HG02759 (cell line): ENCODE measurements at regions not wholly inside any gene's neighbourhood (a gene's known extent, or its start where the extent isn't known, plus 50 kb on each side); places are given as distances from the start of the nearest gene placed in this dataset.

ENCODE experiments used
- ATAC-seq: cut with Tn5 transposase; IDR thresholded peaks from one replicate; pipeline ENCODE4 v1.9.1; 2021; ENCODE audit warnings: mild to moderate bottlenecking, moderate library complexity; ENCODE audit not compliant: unreplicated experiment

DNA sequence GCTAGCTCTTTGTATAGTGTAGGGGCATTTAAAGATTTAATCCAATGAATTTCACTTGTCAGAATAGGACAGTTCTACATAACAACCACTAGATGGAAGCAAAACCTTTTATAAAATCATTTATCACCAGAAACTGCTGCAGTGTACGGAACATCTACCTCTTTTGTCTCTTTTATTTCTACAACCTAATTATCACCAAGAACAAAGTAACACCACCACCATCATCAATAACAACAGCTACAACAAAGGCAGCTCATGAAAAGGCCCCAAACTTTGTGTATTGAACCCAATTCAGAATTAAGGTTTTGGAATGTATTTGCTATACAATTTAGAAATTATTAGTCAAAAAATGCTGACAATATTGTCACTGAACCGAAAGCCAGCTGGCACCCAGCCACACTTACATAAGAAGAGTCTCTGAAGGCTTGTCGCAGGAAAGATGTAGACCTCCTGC is 260.9 kb upstream of the RPS6KA3 start:
- ATAC-seq: no peak

DNA sequence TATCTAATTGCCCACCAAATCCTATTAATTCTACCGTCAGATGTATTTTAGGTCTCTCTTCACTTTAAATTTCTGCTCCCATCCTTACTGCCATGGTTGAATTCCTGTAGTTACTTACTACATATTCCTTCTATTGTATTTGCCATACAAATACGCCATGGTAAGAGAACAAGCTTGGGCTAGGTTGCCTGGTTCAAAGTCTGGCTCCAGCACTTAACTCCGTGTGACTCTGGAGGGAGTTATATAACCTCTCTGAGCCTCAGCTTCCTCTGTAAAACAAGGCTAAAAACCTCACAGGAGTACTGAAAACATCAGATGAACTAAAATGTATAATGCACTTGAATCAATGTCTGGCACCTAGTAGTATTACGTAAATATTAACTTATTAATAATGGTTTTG is 260.3 kb upstream of the RPS6KA3 start:
- ATAC-seq: no peak

DNA sequence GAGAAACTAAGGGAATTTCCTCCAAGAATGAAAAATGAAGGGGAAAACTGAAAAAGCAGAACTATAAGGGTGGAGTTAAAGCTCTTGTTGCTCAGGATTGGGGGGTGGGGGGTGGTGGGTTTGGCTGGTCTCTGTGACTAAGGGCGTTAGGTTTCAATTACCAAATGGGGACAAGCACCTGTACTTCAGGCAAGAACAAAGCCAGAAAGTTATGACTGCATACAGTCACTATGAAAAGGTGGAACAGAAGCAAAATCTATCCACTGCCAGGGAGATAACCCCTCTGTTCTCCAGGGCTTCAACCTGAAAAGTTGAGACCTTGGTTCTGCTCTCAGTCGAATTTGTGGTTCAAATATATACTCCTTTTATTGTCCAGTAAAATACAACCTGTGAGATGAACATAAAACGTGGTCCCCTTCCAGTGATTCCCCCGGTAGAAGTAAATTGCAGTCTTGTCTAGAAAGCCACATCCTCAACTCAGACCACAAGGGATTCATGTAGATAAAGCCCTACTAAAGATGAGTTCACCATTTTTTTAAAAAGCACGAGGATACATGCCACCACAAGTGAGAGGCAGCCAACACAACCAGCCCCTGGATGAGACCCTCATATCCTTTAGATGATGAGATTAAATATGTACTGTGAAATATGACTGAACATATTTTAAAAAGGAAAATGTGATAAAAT is 257.1 kb upstream of the RPS6KA3 start:
- ATAC-seq: peak; percentile 73

DNA sequence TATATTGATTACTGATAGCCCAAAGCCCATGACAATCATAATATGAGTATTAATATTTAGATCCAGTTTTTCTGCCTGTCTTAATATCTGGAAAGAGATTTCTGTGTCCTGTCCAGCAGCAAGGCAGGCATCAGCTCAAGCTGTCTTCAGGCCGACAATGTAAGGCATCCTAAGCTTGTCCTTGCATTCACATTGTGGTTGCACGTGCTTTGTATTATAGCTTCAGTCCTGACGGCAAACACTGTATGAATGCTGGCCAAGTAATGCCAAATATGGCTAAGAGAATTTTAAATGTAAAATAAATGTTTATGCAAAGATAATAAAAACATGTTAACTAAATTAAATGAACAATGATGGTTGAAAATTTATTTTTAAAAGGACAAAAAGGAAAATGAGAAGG is 255.7 kb upstream of the RPS6KA3 start:
- no peak for ATAC-seq

DNA sequence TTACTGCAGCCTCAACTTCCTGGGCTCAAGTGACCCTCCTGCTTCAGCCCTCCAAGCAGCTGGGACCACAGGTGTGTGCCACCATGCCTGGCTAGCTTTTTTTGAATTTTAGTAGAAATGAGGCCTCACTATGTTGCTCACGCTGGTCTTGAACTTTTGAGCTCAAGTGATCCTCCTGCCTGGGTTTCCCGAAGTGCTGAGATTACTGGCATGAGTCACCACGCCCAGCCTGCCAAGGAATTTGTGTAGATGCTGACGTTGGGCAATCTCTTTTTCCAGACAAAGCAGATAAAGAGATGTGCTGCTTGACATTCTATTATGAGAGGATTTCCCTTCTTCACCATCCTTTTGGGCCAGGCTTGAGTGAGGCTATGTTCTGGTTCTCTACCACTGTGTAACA is 254.5 kb upstream of the RPS6KA3 start:
- no peak for ATAC-seq

GRCh38 chrX:20519826-20520225 is 253.1 kb upstream of the RPS6KA3 start:
- no peak for ATAC-seq

- no peak for ATAC-seq
These were observed 252.4 kb upstream of the RPS6KA3 start for GRCh38 chrX:20519146-20519545.

DNA sequence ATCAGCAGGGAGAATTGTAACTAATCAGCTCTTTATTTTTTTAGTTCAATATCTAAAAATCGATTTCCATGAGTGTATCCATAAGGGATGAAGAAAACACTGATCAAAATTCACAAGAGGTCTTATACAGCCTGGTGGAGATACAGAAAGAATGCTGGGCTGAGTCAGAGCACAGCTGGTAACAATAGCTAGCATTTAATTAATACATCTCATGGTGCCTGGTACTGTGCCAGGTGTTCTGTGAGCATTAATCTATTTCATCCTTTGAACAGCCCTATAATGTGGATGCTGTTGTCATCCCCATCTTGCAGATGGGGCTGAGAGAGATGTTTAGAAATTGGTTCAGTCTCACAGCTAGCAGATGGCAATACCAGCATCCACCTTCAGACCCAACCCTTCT is 250.9 kb upstream of the RPS6KA3 start:
- no peak for ATAC-seq

DNA sequence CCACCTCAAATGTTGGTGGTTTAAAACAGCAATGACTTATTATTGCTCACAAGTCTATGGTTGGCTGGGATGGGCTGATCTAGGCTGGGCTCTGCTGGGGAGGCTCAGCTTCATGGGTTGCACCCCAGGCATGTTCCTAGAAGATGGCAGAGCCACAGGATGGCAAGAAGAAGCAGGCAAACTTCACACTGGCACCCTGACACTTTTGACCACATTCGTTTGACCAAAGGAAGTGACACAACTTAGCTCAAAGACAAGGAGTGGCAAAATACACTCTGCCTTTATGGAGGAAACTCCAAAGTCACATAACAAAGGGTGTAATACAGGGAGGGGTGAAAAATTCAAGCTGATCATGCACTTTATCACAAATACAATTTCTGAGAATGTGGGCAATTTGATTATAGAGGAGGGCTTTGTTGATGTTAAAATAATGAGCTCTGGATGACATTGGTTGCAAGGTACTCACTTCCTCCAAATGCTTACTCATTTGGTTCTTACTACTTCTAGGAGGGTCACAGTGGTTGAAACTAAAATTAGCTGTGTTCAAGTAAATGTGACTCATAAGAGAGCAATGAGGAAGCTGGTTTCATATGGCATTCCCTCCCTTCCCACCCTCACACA is 249.2 kb upstream of the RPS6KA3 start:
- peak; percentile 97 for ATAC-seq

DNA sequence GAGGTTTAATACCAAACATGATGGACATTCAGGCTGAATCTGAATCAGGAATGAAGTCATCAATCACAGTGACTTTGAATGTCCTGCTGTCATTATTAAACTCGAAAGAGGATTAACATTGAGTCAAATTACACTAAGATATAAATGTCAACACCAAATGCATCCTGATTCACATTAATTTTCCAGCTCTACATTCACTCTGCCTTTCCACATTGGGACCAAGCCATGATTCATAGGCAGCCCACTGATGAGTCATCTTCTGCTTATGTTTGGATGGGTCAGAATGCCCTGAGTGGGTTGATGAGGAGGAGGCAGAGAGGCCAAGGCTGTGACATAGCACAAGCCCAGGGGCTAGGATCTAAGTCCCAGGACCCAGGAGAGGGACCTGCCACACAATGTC is 247.6 kb upstream of the RPS6KA3 start:
- ATAC-seq: no peak

- no peak for ATAC-seq
These were observed 246.5 kb upstream of the RPS6KA3 start for GRCh38 chrX:20513185-20513584.

- ATAC-seq: no peak
These were observed 245.1 kb upstream of the RPS6KA3 start for GRCh38 chrX:20511792-20512191.

- ATAC-seq: no peak
These were observed 241.4 kb upstream of the RPS6KA3 start for GRCh38 chrX:20507901-20508620.

- ATAC-seq: no peak
These were observed 240.0 kb upstream of the RPS6KA3 start for GRCh38 chrX:20506739-20507138.

DNA sequence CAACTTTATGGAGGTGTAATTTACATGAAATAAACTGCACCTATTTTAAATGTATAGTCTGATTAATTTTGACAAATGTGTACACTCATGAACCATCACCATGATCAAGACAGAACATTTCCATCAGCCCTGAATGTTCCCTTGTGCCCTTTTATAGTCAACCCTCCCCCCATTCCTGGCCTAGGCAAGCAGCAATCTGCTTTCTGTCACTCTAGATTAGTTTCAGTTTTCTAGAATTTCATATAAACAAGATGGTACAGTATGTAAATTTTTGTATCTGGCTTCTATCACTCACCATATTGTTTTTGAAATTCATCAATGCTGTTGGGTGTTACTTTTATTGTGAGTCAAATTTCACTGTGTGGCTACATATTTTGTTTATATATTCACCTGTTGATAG is 234.2 kb upstream of the RPS6KA3 start:
- ATAC-seq: no peak

DNA sequence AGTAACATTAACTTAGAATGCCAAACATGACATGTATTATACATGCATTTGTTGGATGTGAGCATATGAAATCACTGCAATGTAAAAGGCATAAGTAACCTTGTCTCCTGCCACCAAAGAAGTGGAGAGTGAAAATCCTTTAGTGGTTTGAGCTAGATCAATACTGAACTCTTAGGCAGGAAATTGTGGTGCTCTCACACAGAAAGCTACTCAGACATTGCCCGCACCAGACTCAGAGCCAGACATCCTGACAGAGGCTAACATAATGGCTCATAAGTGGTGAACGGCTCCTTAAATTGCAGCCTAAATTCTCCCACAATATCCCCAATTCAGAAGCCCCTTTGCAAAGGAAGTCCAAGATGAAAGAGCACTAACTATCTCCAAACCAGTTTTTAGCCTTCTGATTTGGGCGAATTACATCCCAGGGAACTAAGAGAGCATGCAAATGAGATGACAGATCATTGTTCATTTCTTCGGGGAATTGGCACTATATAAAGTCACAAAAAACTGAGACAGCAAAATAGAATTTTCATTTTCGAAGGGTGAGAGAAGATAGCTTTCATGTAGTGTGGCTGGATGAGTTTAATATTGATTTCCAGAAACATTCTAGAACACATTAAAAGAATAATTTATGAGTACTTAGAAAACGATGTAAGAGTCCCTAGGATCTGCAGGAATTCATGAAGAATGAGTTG is 233.6 kb upstream of the RPS6KA3 start:
- ATAC-seq: no peak

GRCh38 chrX:20499763-20500162 is 233.1 kb upstream of the RPS6KA3 start:
- no peak for ATAC-seq

GRCh38 chrX:20498851-20499635 is 232.3 kb upstream of the RPS6KA3 start:
- ATAC-seq: no peak

DNA sequence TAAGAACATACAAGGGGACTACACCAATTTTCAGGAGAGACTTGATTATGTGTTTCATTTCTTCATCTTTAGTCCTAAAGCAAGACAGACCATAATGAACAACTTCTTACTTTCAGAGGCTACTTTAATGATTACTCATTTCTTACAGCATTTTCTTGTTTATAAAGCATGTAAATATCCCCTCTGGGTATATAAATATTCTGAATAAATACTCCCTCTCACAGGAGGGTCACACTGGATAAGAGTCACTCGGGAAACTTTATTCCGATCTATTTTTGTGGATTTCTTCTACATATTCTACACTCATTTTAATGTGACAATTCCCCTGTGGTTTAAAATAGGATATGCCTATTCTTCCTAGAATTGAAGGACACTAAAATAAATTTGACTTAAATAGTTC is 228.9 kb upstream of the RPS6KA3 start:
- ATAC-seq: no peak

DNA sequence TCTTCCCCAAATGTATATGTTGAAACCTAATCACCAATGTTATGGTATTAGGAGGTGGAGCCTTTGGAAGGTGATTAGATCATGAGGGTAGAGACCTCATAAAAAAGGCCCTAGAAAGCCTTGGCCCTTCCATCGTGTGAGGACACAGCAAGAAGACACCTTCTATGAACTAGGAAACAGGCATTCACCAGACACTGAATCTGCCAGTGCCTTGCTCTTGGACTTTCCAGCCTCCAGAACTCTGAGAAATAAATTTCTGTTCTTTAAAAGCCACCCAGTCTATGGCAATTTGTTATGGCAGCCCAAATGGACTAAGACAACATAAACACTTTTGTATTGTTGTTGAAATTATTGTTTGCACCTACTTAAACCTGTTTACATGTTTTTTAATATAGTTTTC is 221.8 kb upstream of the RPS6KA3 start:
- ATAC-seq: no peak

DNA sequence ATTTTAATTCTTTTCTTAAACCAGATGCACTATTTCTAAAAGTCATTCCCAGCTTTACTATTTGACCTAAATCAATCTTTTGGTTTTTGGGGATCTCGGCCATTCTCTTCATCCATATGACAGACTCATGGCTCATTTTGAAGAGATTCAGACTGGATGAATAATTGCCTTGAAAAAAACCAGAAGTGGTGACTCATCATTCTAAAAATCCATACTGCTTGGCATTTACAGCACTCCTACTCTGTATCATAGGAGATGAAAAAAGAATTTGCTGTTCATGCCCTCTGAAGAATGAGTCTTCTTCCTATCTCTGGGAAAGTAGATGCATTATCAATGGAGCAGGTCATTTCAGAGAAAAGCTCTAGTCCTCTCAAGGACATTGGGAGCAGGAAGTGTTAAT is 220.5 kb upstream of the RPS6KA3 start:
- no peak for ATAC-seq
